ENCODE measurements at regions not wholly inside any gene's neighbourhood (a gene's known extent, or its start where the extent isn't known, plus 50 kb on each side); places are given as distances from the start of the nearest gene placed in this dataset.

GRCh38 chr4:115374621-115375020, 261.2 kb upstream of the NDST4 start:
- Histone ChIP-seq H3K9ac (ENCODE audit: insufficient read depth, low read length, poor library complexity, severe bottlenecking) (no peak overlapping the region), H3K27me3 (ENCODE audit: control insufficient read depth in 2 of 2, insufficient read depth in 2 of 2, low read length in 2 of 2) (no peaks in the 10 kb centered on the region), H3K4me2 (replicated peaks; ENCODE audit: extremely low read depth, low read length, poor library complexity, severe bottlenecking) (no peak overlapping the region), H3K27ac (ENCODE audit: low read depth in 1 of 2, low read length in 2 of 2) (no peak overlapping the region), H4K20me1 (ENCODE audit: insufficient read depth, low read length) (no peaks in the 10 kb centered on the region), H3K79me2 (ENCODE audit: insufficient read depth, low read length) (no peaks in the 10 kb centered on the region), H3K9me3 (replicated peaks in 1 of 2; ENCODE audit: control insufficient read depth in 1 of 2, insufficient read depth in 1 of 2, low read length in 2 of 2) (no peaks in the 10 kb centered on the region), H3K4me1 (ENCODE audit: control insufficient read depth in 1 of 2, insufficient read depth in 2 of 2, low read length in 2 of 2) (no peaks in the 10 kb centered on the region), H3K4me3 (replicated peaks in 1 of 3; ENCODE audit: low read depth in 2 of 3, low read length in 3 of 3) (no peak overlapping the region), H2AFZ (ENCODE audit: insufficient read depth, low read depth, low read length, poor library complexity, severe bottlenecking) (no peak overlapping the region), H3K36me3 (replicated peaks in 1 of 2; ENCODE audit: control insufficient read depth in 1 of 2, insufficient read depth in 2 of 2, low read length in 2 of 2) (no peaks in the 10 kb centered on the region)
- no peak for TF ChIP-seq CTCF (IDR thresholded peaks at IDR 0.05)
- 100% methylated on average over 4 of the region's 4 CpGs for WGBS (ENCODE audit: insufficient coverage)
- DNase-seq = no peak
- H3K4me1 Mint-ChIP-seq = no peaks in the 10 kb centered on the region
- no peaks in the 10 kb centered on the region for H3K27me3 Mint-ChIP-seq (ENCODE audit: low read depth in 3 of 3)
- no peak overlapping the region for H3K27ac Mint-ChIP-seq
- peaks cover 0 to 4% (median 2%) of the 10 kb centered on the region in 7 donors for H3K9me3 Mint-ChIP-seq
- H3K4me3 Mint-ChIP-seq = no peak overlapping the region
- no peaks in the 10 kb centered on the region for H3K36me3 Mint-ChIP-seq
- intact Hi-C loops (cut with micrococcal nuclease) = no loop called here

GRCh38 chr4:115370490-115370889, 257.1 kb upstream of the NDST4 start:
- H3K4me1 ChIP-seq (ENCODE audit: control insufficient read depth in 1 of 2, insufficient read depth in 2 of 2, low read length in 2 of 2) = no peaks in the 10 kb centered on the region
- 100% methylated on average over 2 of the region's 3 CpGs for WGBS (ENCODE audit: insufficient coverage)
- intact Hi-C loops (cut with micrococcal nuclease) = no loop called here
- no peak overlapping the region for H2AFZ ChIP-seq (ENCODE audit: insufficient read depth, low read depth, low read length, poor library complexity, severe bottlenecking)
- Mint-ChIP-seq H3K36me3 (no peaks in the 10 kb centered on the region), H3K4me1 (no peaks in the 10 kb centered on the region), H3K27me3 (ENCODE audit: low read depth in 3 of 3) (no peaks in the 10 kb centered on the region), H3K27ac (no peak overlapping the region), H3K4me3 (no peak overlapping the region), H3K9me3 (peaks cover 0 to 12% (median 7%) of the 10 kb centered on the region in 7 donors)
- no peak overlapping the region for H3K27ac ChIP-seq (ENCODE audit: low read depth in 1 of 2, low read length in 2 of 2)
- no peaks in the 10 kb centered on the region for H4K20me1 ChIP-seq (ENCODE audit: insufficient read depth, low read length)
- H3K9ac ChIP-seq (ENCODE audit: insufficient read depth, low read length, poor library complexity, severe bottlenecking) = no peak overlapping the region
- no peaks in the 10 kb centered on the region for H3K27me3 ChIP-seq (ENCODE audit: control insufficient read depth in 2 of 2, insufficient read depth in 2 of 2, low read length in 2 of 2)
- peaks cover 0 to 10% of the 10 kb centered on the region in 2 donors for H3K9me3 ChIP-seq (replicated peaks in 1 of 2; ENCODE audit: control insufficient read depth in 1 of 2, insufficient read depth in 1 of 2, low read length in 2 of 2)
- no peaks in the 10 kb centered on the region for H3K79me2 ChIP-seq (ENCODE audit: insufficient read depth, low read length)
- H3K4me2 ChIP-seq (replicated peaks; ENCODE audit: extremely low read depth, low read length, poor library complexity, severe bottlenecking) = no peak overlapping the region
- no peak overlapping the region for H3K4me3 ChIP-seq (replicated peaks in 1 of 3; ENCODE audit: low read depth in 2 of 3, low read length in 3 of 3)
- DNase-seq = no peak
- no peaks in the 10 kb centered on the region for H3K36me3 ChIP-seq (replicated peaks in 1 of 2; ENCODE audit: control insufficient read depth in 1 of 2, insufficient read depth in 2 of 2, low read length in 2 of 2)
- TF ChIP-seq CTCF (IDR thresholded peaks at IDR 0.05) = no peak

Measured in CD14-positive monocyte (primary cell).